ENCODE measurements at regions not wholly inside any gene's neighbourhood (a gene's known extent, or its start where the extent isn't known, plus 50 kb on each side); places are given as distances from the start of the nearest gene placed in this dataset.

DNA sequence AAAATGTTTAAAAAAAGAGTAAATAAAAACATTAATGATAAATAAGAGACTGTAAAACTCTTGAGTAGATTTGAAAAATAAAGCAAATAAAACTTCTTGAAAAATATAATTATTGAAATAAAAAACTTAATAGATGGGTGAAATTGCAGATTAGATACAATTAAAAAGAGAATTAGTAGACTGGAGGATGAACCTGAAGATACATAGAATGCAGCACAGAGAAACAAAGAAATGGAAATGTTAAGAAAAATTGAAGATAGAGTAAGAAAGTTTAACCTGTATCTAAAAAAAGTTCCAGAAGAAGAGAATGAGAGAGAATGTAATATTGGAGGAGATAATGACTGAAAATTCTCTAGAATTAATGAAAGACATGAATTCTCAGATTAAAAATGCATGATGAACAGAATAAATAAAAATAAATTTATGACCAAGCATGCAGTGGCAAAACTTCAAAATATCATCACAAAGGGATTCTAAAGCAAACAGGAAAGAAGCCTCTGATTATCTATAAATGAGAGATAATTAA lies 438.1 kb upstream of the CLINT1 start:
- TF ChIP-seq, protein P1, sequence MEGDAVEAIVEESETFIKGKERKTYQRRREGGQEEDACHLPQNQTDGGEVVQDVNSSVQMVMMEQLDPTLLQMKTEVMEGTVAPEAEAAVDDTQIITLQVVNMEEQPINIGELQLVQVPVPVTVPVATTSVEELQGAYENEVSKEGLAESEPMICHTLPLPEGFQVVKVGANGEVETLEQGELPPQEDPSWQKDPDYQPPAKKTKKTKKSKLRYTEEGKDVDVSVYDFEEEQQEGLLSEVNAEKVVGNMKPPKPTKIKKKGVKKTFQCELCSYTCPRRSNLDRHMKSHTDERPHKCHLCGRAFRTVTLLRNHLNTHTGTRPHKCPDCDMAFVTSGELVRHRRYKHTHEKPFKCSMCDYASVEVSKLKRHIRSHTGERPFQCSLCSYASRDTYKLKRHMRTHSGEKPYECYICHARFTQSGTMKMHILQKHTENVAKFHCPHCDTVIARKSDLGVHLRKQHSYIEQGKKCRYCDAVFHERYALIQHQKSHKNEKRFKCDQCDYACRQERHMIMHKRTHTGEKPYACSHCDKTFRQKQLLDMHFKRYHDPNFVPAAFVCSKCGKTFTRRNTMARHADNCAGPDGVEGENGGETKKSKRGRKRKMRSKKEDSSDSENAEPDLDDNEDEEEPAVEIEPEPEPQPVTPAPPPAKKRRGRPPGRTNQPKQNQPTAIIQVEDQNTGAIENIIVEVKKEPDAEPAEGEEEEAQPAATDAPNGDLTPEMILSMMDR (IDR thresholded peaks at IDR 0.05), result no peak
- no peak for TF ChIP-seq POLR2A (IDR thresholded peaks at IDR 0.05)
